OCI-LY3 (cell line): ENCODE measurements at regions not wholly inside any gene's neighbourhood (a gene's known extent, or its start where the extent isn't known, plus 50 kb on each side); places are given as distances from the start of the nearest gene placed in this dataset.

Experiments used
- H2AFZ ChIP-seq: fragments of 200-600, 300-600 bp; shearing (Covaris generic); 2 replicates; pipeline ENCODE4 v1.6.0; 2014; ENCODE audit warnings: antibody characterized with exemption, low read depth, low read length
- H3K27ac ChIP-seq: fragments of 200-600, 300-600 bp; sonication (generic); 2 replicates; pipeline ENCODE4 v1.5.1; 2014; ENCODE audit warnings: mild to moderate bottlenecking, low read length, moderate library complexity, mixed read lengths
- H3K27me3 ChIP-seq: fragments of 200-600, 300-600 bp; sonication (generic); 2 replicates; pipeline ENCODE4 v1.6.1; 2014; ENCODE audit warnings: low read depth, low read length, mixed read lengths
- H3K36me3 ChIP-seq: fragments of 200-600, 300-600 bp; sonication (generic); replicated peaks from 2 replicates; pipeline ENCODE3; 2014; ENCODE audit warnings: low read depth, low read length, mixed read lengths
- H3K4me1 ChIP-seq: fragments of 300-600, 200-600 bp; sonication (generic); 2 replicates; pipeline ENCODE4 v1.6.1; 2014; ENCODE audit warnings: low read length, mixed read lengths
- H3K4me2 ChIP-seq: fragments of 200-600, 300-600 bp; sonication (generic); 2 replicates; pipeline ENCODE4 v1.6.1; 2014; ENCODE audit warnings: low read length, mixed read lengths
- H3K4me3 ChIP-seq: fragments of 300-600, 200-600 bp; sonication (generic); 2 replicates; pipeline ENCODE4 v1.5.1; 2014; ENCODE audit warnings: antibody characterized with exemption, mild to moderate bottlenecking, low read length, moderate library complexity
- H3K79me2 ChIP-seq: fragments of 300-600, 200-600 bp; shearing (Covaris generic); 2 replicates; pipeline ENCODE4 v1.6.1; 2014; ENCODE audit warnings: mild to moderate bottlenecking, low read length, mixed read lengths
- H3K9ac ChIP-seq: fragments of 300-600, 200-600 bp; shearing (Covaris generic); 2 replicates; pipeline ENCODE4 v1.6.0; 2014; ENCODE audit warnings: mild to moderate bottlenecking, low read length, moderate library complexity
- H3K9me3 ChIP-seq: fragments of 200-600, 300-600 bp; shearing (Covaris generic); 2 replicates; pipeline ENCODE4 v1.6.1; 2014; ENCODE audit warnings: low read length, mixed read lengths; ENCODE audit not compliant: insufficient read depth
- H4K20me1 ChIP-seq: fragments of 200-600, 300-600 bp; sonication (generic); 2 replicates; pipeline ENCODE4 v1.6.1; 2016; ENCODE audit warnings: low read length, mixed read lengths; ENCODE audit not compliant: insufficient read depth
- EZH2phosphoT487 ChIP-seq: fragments of 200-600 bp; shearing (Covaris generic); IDR thresholded peaks from 2 replicates; pipeline ENCODE4 v1.6.1; 2018; ENCODE audit warnings: antibody characterized with exemption, mixed run types, low read depth
- TF ChIP-seq, protein P1 (sequence below): fragments of 200-600, 300-600 bp; sonication (generic); IDR thresholded peaks from 2 replicates; pipeline ENCODE4 v1.5.1; 2014; ENCODE audit warnings: antibody characterized with exemption, low read length, low read depth

DNA sequence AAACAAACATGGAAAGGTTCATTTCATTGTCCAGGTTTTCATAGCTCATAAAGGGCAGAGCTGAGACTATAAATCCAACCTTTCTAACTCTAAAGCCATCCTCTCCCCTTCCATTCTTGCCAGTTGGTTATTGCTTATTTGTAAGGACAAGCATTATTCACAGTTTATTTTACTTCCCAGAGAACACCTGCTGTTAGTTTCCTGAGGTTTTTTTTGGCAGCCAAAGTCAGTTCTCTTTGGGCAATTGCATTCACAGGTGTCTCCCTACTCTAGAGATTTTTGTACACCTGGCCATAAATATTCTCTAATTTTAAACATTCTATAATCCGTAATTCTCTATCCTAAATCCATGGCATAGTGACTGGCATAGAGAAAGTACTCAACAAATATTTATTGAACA, 87.3 kb upstream of the SPHKAP start:
- H2AFZ ChIP-seq: no peak overlapping the region
- no peak overlapping the region for H3K4me3 ChIP-seq
- no peaks in the 10 kb centered on the region for H3K79me2 ChIP-seq
- H3K9me3 ChIP-seq: no peaks in the 10 kb centered on the region
- TF ChIP-seq EZH2phosphoT487: no peak
- TF ChIP-seq, protein P1, sequence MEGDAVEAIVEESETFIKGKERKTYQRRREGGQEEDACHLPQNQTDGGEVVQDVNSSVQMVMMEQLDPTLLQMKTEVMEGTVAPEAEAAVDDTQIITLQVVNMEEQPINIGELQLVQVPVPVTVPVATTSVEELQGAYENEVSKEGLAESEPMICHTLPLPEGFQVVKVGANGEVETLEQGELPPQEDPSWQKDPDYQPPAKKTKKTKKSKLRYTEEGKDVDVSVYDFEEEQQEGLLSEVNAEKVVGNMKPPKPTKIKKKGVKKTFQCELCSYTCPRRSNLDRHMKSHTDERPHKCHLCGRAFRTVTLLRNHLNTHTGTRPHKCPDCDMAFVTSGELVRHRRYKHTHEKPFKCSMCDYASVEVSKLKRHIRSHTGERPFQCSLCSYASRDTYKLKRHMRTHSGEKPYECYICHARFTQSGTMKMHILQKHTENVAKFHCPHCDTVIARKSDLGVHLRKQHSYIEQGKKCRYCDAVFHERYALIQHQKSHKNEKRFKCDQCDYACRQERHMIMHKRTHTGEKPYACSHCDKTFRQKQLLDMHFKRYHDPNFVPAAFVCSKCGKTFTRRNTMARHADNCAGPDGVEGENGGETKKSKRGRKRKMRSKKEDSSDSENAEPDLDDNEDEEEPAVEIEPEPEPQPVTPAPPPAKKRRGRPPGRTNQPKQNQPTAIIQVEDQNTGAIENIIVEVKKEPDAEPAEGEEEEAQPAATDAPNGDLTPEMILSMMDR: no peak
- no peak overlapping the region for H3K27ac ChIP-seq
- H3K4me1 ChIP-seq: no peaks in the 10 kb centered on the region
- no peaks in the 10 kb centered on the region for H3K36me3 ChIP-seq
- H4K20me1 ChIP-seq: no peaks in the 10 kb centered on the region
- H3K27me3 ChIP-seq: no peaks in the 10 kb centered on the region
- no peak overlapping the region for H3K4me2 ChIP-seq
- no peak overlapping the region for H3K9ac ChIP-seq

DNA sequence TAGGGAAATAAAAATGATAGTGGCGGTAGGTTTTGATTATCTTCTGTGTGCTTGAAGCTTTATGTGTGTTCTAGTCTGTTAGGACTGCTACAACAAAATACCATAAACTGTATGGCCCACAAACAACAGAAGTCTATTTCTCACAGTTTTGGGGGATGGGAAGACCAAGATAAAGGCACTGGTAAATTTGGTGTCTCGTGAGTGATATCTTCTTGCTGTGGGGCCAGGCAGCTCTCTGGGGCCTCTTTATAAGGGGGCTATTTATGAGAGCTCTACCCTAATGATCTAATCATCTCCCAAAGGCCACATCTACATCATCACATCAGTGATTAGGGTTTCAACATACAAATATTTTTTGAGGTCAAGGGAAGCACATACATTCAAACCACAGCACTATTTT, 86.8 kb upstream of the SPHKAP start:
- TF ChIP-seq, protein P1: no peak
- TF ChIP-seq EZH2phosphoT487: no peak
- Histone ChIP-seq H3K27ac (no peak overlapping the region), H3K79me2 (no peaks in the 10 kb centered on the region), H3K4me2 (no peak overlapping the region), H2AFZ (no peak overlapping the region), H3K9ac (no peak overlapping the region), H4K20me1 (no peaks in the 10 kb centered on the region), H3K4me1 (no peaks in the 10 kb centered on the region), H3K9me3 (no peaks in the 10 kb centered on the region), H3K27me3 (no peaks in the 10 kb centered on the region), H3K4me3 (no peak overlapping the region), H3K36me3 (no peaks in the 10 kb centered on the region)

- Histone ChIP-seq H3K36me3 (no peaks in the 10 kb centered on the region), H3K4me3 (no peak overlapping the region), H2AFZ (no peak overlapping the region), H3K9ac (no peak overlapping the region), H3K27ac (no peak overlapping the region), H3K4me1 (no peaks in the 10 kb centered on the region), H3K79me2 (no peaks in the 10 kb centered on the region), H4K20me1 (no peaks in the 10 kb centered on the region), H3K27me3 (no peaks in the 10 kb centered on the region), H3K9me3 (no peaks in the 10 kb centered on the region), H3K4me2 (no peak overlapping the region)
- TF ChIP-seq EZH2phosphoT487: no peak
- TF ChIP-seq, protein P1: no peak
Observed at GRCh38 chr2:228263156-228263555, 81.7 kb upstream of the SPHKAP start.

DNA sequence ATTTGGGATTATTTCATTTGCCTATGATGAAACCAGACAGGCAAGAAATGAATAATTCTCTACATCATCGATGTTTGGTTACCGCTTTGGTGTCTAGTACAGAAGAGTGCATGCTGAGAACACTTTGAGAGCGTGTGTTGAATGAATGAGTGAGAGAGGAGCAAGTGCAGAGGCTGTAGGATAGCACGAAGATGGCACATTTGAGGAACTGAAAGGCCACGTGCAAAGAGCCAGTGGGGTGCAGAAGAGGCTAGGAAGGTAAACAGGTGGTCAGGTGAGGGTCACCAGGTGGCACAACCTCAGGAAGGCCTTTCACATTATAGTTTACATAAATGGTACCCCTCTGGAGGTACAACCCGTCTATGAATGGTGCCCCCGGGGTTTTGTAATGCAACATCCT, 80.1 kb upstream of the SPHKAP start:
- no peak overlapping the region for H3K4me2 ChIP-seq
- no peak overlapping the region for H3K27ac ChIP-seq
- no peaks in the 10 kb centered on the region for H4K20me1 ChIP-seq
- H3K4me3 ChIP-seq: no peak overlapping the region
- H3K27me3 ChIP-seq: no peaks in the 10 kb centered on the region
- H3K36me3 ChIP-seq: no peaks in the 10 kb centered on the region
- H2AFZ ChIP-seq: no peak overlapping the region
- no peaks in the 10 kb centered on the region for H3K4me1 ChIP-seq
- no peaks in the 10 kb centered on the region for H3K79me2 ChIP-seq
- no peak overlapping the region for H3K9ac ChIP-seq
- no peaks in the 10 kb centered on the region for H3K9me3 ChIP-seq
- TF ChIP-seq EZH2phosphoT487: no peak
- TF ChIP-seq, protein P1: no peak
